ENCODE measurements at regions not wholly inside any gene's neighbourhood (a gene's known extent, or its start where the extent isn't known, plus 50 kb on each side); places are given as distances from the start of the nearest gene placed in this dataset.

DNA sequence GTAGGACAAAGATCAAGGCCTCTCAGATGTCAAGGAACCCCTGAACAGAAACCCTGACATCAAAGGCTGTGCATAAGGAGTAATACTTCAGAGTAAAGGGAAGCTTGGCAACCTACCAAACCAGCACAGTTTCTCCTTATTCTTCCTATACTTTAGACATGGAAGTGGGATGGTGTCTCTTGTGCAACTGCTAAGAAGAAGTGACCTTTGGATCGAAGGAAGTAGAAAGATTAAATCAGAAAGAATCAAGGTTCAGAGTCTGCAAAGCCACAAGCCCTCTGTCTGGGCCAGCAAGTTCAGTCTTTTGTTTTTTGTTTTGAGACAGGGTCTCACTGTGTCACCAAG lies 66.2 kb upstream of the SLC39A10 start:
- TF ChIP-seq SMC3 (IDR thresholded peaks at IDR 0.05; ENCODE audit: borderline replicate concordance, low read length) (no peak), RELA (IDR thresholded peaks at IDR 0.05; ENCODE audit: borderline replicate concordance, partially characterized antibody) (no peak), BRCA1 (IDR thresholded peaks at IDR 0.05; ENCODE audit: low read depth, low read length) (no peak), RAD21 (IDR thresholded peaks at IDR 0.05; ENCODE audit: insufficient read depth, low read depth, low read length) (no peak), POLR2AphosphoS5 (IDR thresholded peaks at IDR 0.05; ENCODE audit: low read length) (no peak), EP300 (IDR thresholded peaks at IDR 0.05; ENCODE audit: borderline replicate concordance in 1 of 2, control insufficient read depth in 1 of 2, low read depth in 2 of 2, low read length in 2 of 2) (no peak), POLR2A (IDR thresholded peaks at IDR 0.05; ENCODE audit: low read depth, low read length) (no peak), ESRRA (IDR thresholded peaks at IDR 0.05; ENCODE audit: low read length) (no peak), EZH2 (IDR thresholded peaks at IDR 0.05; ENCODE audit: borderline replicate concordance, control insufficient read depth, low read depth, low read length) (no peak), FOXK2 (IDR thresholded peaks at IDR 0.05) (no peak)
- TF ChIP-seq, protein P1, sequence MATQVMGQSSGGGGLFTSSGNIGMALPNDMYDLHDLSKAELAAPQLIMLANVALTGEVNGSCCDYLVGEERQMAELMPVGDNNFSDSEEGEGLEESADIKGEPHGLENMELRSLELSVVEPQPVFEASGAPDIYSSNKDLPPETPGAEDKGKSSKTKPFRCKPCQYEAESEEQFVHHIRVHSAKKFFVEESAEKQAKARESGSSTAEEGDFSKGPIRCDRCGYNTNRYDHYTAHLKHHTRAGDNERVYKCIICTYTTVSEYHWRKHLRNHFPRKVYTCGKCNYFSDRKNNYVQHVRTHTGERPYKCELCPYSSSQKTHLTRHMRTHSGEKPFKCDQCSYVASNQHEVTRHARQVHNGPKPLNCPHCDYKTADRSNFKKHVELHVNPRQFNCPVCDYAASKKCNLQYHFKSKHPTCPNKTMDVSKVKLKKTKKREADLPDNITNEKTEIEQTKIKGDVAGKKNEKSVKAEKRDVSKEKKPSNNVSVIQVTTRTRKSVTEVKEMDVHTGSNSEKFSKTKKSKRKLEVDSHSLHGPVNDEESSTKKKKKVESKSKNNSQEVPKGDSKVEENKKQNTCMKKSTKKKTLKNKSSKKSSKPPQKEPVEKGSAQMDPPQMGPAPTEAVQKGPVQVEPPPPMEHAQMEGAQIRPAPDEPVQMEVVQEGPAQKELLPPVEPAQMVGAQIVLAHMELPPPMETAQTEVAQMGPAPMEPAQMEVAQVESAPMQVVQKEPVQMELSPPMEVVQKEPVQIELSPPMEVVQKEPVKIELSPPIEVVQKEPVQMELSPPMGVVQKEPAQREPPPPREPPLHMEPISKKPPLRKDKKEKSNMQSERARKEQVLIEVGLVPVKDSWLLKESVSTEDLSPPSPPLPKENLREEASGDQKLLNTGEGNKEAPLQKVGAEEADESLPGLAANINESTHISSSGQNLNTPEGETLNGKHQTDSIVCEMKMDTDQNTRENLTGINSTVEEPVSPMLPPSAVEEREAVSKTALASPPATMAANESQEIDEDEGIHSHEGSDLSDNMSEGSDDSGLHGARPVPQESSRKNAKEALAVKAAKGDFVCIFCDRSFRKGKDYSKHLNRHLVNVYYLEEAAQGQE (IDR thresholded peaks at IDR 0.05; ENCODE audit: low read depth, low read length): no peak
- TF ChIP-seq, protein P2, sequence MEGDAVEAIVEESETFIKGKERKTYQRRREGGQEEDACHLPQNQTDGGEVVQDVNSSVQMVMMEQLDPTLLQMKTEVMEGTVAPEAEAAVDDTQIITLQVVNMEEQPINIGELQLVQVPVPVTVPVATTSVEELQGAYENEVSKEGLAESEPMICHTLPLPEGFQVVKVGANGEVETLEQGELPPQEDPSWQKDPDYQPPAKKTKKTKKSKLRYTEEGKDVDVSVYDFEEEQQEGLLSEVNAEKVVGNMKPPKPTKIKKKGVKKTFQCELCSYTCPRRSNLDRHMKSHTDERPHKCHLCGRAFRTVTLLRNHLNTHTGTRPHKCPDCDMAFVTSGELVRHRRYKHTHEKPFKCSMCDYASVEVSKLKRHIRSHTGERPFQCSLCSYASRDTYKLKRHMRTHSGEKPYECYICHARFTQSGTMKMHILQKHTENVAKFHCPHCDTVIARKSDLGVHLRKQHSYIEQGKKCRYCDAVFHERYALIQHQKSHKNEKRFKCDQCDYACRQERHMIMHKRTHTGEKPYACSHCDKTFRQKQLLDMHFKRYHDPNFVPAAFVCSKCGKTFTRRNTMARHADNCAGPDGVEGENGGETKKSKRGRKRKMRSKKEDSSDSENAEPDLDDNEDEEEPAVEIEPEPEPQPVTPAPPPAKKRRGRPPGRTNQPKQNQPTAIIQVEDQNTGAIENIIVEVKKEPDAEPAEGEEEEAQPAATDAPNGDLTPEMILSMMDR (IDR thresholded peaks at IDR 0.05 in 2 of 3, conservative IDR thresholded peaks at IDR 0.05 in 1 of 3; ENCODE audit: control insufficient read depth in 2 of 3, extremely low read depth in 1 of 3, insufficient read depth in 1 of 3, low read depth in 3 of 3, low read length in 3 of 3): no peak
- TF ChIP-seq, protein P3, sequence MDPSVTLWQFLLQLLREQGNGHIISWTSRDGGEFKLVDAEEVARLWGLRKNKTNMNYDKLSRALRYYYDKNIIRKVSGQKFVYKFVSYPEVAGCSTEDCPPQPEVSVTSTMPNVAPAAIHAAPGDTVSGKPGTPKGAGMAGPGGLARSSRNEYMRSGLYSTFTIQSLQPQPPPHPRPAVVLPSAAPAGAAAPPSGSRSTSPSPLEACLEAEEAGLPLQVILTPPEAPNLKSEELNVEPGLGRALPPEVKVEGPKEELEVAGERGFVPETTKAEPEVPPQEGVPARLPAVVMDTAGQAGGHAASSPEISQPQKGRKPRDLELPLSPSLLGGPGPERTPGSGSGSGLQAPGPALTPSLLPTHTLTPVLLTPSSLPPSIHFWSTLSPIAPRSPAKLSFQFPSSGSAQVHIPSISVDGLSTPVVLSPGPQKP (IDR thresholded peaks at IDR 0.05; ENCODE audit: low read depth, low read length): no peak

All from GM12878 (cell line).